Astrocyte (in vitro differentiated cells and primary cell): ENCODE measurements at regions not wholly inside any gene's neighbourhood (a gene's known extent, or its start where the extent isn't known, plus 50 kb on each side); places are given as distances from the start of the nearest gene placed in this dataset.
A peak's percentile ranks its signal among the peaks of the same experiment; 100 is the strongest.

Experiments used
- DNase-seq: peaks from one replicate; pipeline ENCODE4 v3.0.0-alpha.2; 2010; ENCODE audit warnings: low read depth
- FAIRE-seq: peaks from 2 replicates; lab custom pipeline; 2011; peaks lifted over from hg19 to GRCh38; lab: Jason Lieb, UNC
- H2AFZ ChIP-seq: 2 replicates; pipeline ENCODE4 v1.6.0; 2012; ENCODE audit warnings: low read depth, low read length, inconsistent platforms
- H3K27ac ChIP-seq: 2 replicates; pipeline ENCODE4 v1.5.1; 2011; ENCODE audit warnings: low read depth, low read length, inconsistent platforms
- H3K27me3 ChIP-seq: 2 replicates; pipeline ENCODE4 v1.6.0; 2011; ENCODE audit warnings: low read length, inconsistent platforms; ENCODE audit not compliant: insufficient read depth
- H3K36me3 ChIP-seq: 2 replicates; pipeline ENCODE4 v1.5.1; 2011; ENCODE audit warnings: low read length, inconsistent platforms; ENCODE audit not compliant: insufficient read depth
- H3K4me1 ChIP-seq: 2 replicates; pipeline ENCODE4 v1.5.1; 2011; ENCODE audit warnings: low read length, inconsistent platforms; ENCODE audit not compliant: insufficient read depth
- H3K4me2 ChIP-seq: 2 replicates; pipeline ENCODE4 v1.6.0; 2012; ENCODE audit warnings: low read length, inconsistent platforms
- H3K4me3 ChIP-seq: 2 replicates; pipeline ENCODE4 v1.5.1; 2011; ENCODE audit warnings: low read depth, mild to moderate bottlenecking, low read length, inconsistent platforms; ENCODE audit not compliant: insufficient read depth
- H3K79me2 ChIP-seq: 2 replicates; pipeline ENCODE4 v1.6.0; 2012; ENCODE audit warnings: mild to moderate bottlenecking, low read length, inconsistent platforms; ENCODE audit not compliant: insufficient read depth
- H3K9ac ChIP-seq: 2 replicates; pipeline ENCODE4 v1.6.0; 2012; ENCODE audit warnings: mild to moderate bottlenecking, low read length, inconsistent platforms
- H3K9me3 ChIP-seq: 2 replicates; pipeline ENCODE4 v1.5.1; 2012; ENCODE audit warnings: low read depth, mild to moderate bottlenecking, low read length, inconsistent platforms; ENCODE audit not compliant: insufficient read depth
- H4K20me1 ChIP-seq: 2 replicates; pipeline ENCODE4 v1.6.0; 2012; ENCODE audit warnings: low read length, inconsistent platforms; ENCODE audit not compliant: insufficient read depth
- H3K27ac Mint-ChIP-seq: one replicate; pipeline ENCODE4 v1.8.0; 2021; ENCODE audit warnings: mild to moderate bottlenecking, mixed read lengths; ENCODE audit not compliant: unreplicated experiment
- H3K27me3 Mint-ChIP-seq: one replicate; pipeline ENCODE4 v1.8.0; 2021; ENCODE audit warnings: low read depth, mixed read lengths; ENCODE audit not compliant: unreplicated experiment
- H3K36me3 Mint-ChIP-seq: one replicate; pipeline ENCODE4 v1.8.0; 2021; ENCODE audit warnings: low read depth, mixed read lengths; ENCODE audit not compliant: unreplicated experiment
- H3K4me1 Mint-ChIP-seq: one replicate; pipeline ENCODE4 v1.8.0; 2021; ENCODE audit warnings: low read depth, mixed read lengths; ENCODE audit not compliant: unreplicated experiment
- H3K4me3 Mint-ChIP-seq: one replicate; pipeline ENCODE4 v1.8.0; 2021; ENCODE audit warnings: mild to moderate bottlenecking, moderate library complexity, mixed read lengths; ENCODE audit not compliant: unreplicated experiment
- H3K9me3 Mint-ChIP-seq: one replicate; pipeline ENCODE4 v1.8.0; 2021; ENCODE audit warnings: mild to moderate bottlenecking, mixed read lengths; ENCODE audit not compliant: unreplicated experiment
- EZH2 ChIP-seq: IDR thresholded peaks from 2 replicates; pipeline ENCODE4 v1.6.1; 2012; ENCODE audit warnings: mild to moderate bottlenecking, low read length, inconsistent platforms; ENCODE audit not compliant: insufficient read depth
- TF ChIP-seq, protein P1 (sequence below): IDR thresholded peaks from 2 replicates; pipeline ENCODE4 v1.5.1; 2011; ENCODE audit warnings: low read depth, mild to moderate bottlenecking, inconsistent platforms, low read length, moderate library complexity; ENCODE audit not compliant: insufficient read depth

GRCh38 chr1:184329245-184329953 lies 57.4 kb upstream of the C1orf21 start:
- Mint-ChIP-seq H3K4me3 (no peak overlapping the region), H3K4me1 (no peaks in the 10 kb centered on the region), H3K9me3 (peaks cover 3% of the 10 kb centered on the region), H3K27me3 (peaks cover 3% of the 10 kb centered on the region), H3K36me3 (no peaks in the 10 kb centered on the region), H3K27ac (no peak overlapping the region)
- Histone ChIP-seq H3K4me3 (no peak overlapping the region), H3K4me1 (no peaks in the 10 kb centered on the region), H3K27ac (no peak overlapping the region), H2AFZ (no peak overlapping the region), H3K4me2 (no peak overlapping the region), H3K9ac (no peak overlapping the region), H3K9me3 (no peaks in the 10 kb centered on the region), H4K20me1 (no peaks in the 10 kb centered on the region), H3K79me2 (no peaks in the 10 kb centered on the region), H3K27me3 (no peaks in the 10 kb centered on the region), H3K36me3 (no peaks in the 10 kb centered on the region)
- TF ChIP-seq EZH2, result no peak
- TF ChIP-seq, protein P1, sequence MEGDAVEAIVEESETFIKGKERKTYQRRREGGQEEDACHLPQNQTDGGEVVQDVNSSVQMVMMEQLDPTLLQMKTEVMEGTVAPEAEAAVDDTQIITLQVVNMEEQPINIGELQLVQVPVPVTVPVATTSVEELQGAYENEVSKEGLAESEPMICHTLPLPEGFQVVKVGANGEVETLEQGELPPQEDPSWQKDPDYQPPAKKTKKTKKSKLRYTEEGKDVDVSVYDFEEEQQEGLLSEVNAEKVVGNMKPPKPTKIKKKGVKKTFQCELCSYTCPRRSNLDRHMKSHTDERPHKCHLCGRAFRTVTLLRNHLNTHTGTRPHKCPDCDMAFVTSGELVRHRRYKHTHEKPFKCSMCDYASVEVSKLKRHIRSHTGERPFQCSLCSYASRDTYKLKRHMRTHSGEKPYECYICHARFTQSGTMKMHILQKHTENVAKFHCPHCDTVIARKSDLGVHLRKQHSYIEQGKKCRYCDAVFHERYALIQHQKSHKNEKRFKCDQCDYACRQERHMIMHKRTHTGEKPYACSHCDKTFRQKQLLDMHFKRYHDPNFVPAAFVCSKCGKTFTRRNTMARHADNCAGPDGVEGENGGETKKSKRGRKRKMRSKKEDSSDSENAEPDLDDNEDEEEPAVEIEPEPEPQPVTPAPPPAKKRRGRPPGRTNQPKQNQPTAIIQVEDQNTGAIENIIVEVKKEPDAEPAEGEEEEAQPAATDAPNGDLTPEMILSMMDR, result no peak
- FAIRE-seq, result no peak
- no peak for DNase-seq

- TF ChIP-seq, protein P1, result no peak
- no peak for TF ChIP-seq EZH2
- H4K20me1 ChIP-seq, result no peaks in the 10 kb centered on the region
- H2AFZ ChIP-seq, result no peak overlapping the region
- Mint-ChIP-seq H3K27ac (no peak overlapping the region), H3K27me3 (peaks cover 3% of the 10 kb centered on the region), H3K4me3 (no peak overlapping the region), H3K36me3 (no peaks in the 10 kb centered on the region), H3K4me1 (no peaks in the 10 kb centered on the region), H3K9me3 (peaks cover 3% of the 10 kb centered on the region)
- no peak overlapping the region for H3K27ac ChIP-seq
- H3K79me2 ChIP-seq, result no peaks in the 10 kb centered on the region
- no peak for FAIRE-seq
- no peak overlapping the region for H3K9ac ChIP-seq
- no peak overlapping the region for H3K4me3 ChIP-seq
- no peaks in the 10 kb centered on the region for H3K36me3 ChIP-seq
- H3K27me3 ChIP-seq, result no peaks in the 10 kb centered on the region
- H3K4me2 ChIP-seq, result no peak overlapping the region
- H3K9me3 ChIP-seq, result no peaks in the 10 kb centered on the region
- peak; percentile 29 for DNase-seq
- no peaks in the 10 kb centered on the region for H3K4me1 ChIP-seq
Observed at GRCh38 chr1:184329962-184330868, 56.6 kb upstream of the C1orf21 start.
